IPS DF 4.7 (cell line): ENCODE measurements at regions not wholly inside any gene's neighbourhood (a gene's known extent, or its start where the extent isn't known, plus 50 kb on each side); places are given as distances from the start of the nearest gene placed in this dataset.
"Not testable (repeated sequence)": the region's sequence is repeated elsewhere in the genome, so short reads cannot be mapped to it uniquely, and the experiment has no call there.

Experiments used
- DNase-seq: peaks from one replicate; pipeline ENCODE4 v3.0.0-alpha.2; 2013; ENCODE audit warnings: low spot score; ENCODE audit errors: extremely low read depth

- DNase-seq, result no peak
Observed at GRCh38 chr2:235105821-235106359, 154.1 kb downstream of the SH3BP4 start.

- no peak for DNase-seq
Observed at GRCh38 chr2:235106874-235107639, 155.2 kb downstream of the SH3BP4 start.

GRCh38 chr2:235107640-235107951 is 155.8 kb downstream of the SH3BP4 start:
- no peak for DNase-seq

- not testable (repeated sequence) for DNase-seq
Observed at GRCh38 chr2:235109561-235109960, 157.7 kb downstream of the SH3BP4 start.

- DNase-seq, result no peak
Observed at GRCh38 chr2:235112365-235112764, 160.5 kb downstream of the SH3BP4 start.

GRCh38 chr2:235113854-235114253 is 162.0 kb downstream of the SH3BP4 start:
- no peak for DNase-seq

- no peak for DNase-seq
Observed at GRCh38 chr2:235114286-235114685, 162.5 kb downstream of the SH3BP4 start.

- no peak for DNase-seq
Observed at GRCh38 chr2:235115521-235115920, 163.7 kb downstream of the SH3BP4 start.

- DNase-seq, result no peak
Observed at GRCh38 chr2:235116885-235117492, 165.2 kb downstream of the SH3BP4 start.

GRCh38 chr2:235126768-235127167 is 175.0 kb downstream of the SH3BP4 start:
- no peak for DNase-seq

GRCh38 chr2:235127931-235128330 is 176.1 kb downstream of the SH3BP4 start:
- DNase-seq, result no peak

GRCh38 chr2:235129850-235130249 is 178.0 kb downstream of the SH3BP4 start:
- DNase-seq, result no peak

GRCh38 chr2:235131334-235132305 is 179.8 kb downstream of the SH3BP4 start:
- no peak for DNase-seq

- DNase-seq, result no peak
Observed at GRCh38 chr2:235132651-235133050, 180.8 kb downstream of the SH3BP4 start.

- no peak for DNase-seq
Observed at GRCh38 chr2:235133837-235134236, 182.0 kb downstream of the SH3BP4 start.

- no peak for DNase-seq
Observed at GRCh38 chr2:235134420-235134819, 182.6 kb downstream of the SH3BP4 start.

GRCh38 chr2:235135195-235135965 is 183.6 kb downstream of the SH3BP4 start:
- DNase-seq, result no peak

GRCh38 chr2:235135990-235136561 is 184.3 kb downstream of the SH3BP4 start:
- DNase-seq, result no peak

GRCh38 chr2:235138339-235138738 is 186.5 kb downstream of the SH3BP4 start:
- no peak for DNase-seq

- no peak for DNase-seq
Observed at GRCh38 chr2:235139956-235140800, 188.4 kb downstream of the SH3BP4 start.
